HK-2 (cell line): ENCODE measurements at regions not wholly inside any gene's neighbourhood (a gene's known extent, or its start where the extent isn't known, plus 50 kb on each side); places are given as distances from the start of the nearest gene placed in this dataset.

Experiments used
- DNase-seq: peaks from one replicate; pipeline ENCODE4 v3.0.0-alpha.2; 2018; ENCODE audit not compliant: unreplicated experiment

DNA sequence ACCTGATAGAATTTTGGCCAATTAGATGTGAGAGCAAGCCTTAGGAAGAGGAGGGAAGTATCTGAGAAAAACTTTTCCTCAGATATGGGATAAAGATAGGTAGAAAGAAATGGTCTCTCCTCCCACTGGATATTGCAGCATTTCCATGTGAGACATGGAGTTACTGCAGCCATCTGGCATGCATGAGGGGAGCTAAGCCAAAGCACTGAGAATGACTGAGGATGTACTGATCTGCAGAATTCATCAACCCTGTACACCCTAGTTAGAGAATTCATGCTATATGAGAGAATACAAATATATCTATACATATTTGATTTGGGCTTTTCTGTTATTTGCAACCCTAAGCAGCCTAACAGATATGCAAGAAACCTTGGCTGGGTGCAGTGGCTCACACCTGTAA is 52.5 kb upstream of the RPL34 start:
- DNase-seq: no peak

DNA sequence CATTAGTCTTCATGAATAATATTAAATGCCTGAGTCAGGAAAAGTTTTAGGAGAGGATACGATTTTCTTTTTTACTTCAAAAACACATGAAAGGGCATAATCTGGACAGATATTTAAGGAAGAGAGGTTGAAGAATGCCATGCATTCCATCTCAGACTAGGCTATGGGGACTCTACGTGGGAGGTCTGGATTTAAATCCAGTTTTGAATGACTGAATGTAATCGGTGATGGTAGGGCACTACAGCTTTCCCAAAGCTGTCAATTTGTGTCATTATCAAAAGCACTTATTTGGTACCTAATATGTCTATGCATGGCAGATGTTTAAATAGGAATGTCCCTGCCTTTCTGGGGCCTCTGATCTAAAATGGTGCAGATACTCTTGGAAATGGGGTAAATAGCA is 59.3 kb upstream of the RPL34 start:
- DNase-seq: no peak

DNA sequence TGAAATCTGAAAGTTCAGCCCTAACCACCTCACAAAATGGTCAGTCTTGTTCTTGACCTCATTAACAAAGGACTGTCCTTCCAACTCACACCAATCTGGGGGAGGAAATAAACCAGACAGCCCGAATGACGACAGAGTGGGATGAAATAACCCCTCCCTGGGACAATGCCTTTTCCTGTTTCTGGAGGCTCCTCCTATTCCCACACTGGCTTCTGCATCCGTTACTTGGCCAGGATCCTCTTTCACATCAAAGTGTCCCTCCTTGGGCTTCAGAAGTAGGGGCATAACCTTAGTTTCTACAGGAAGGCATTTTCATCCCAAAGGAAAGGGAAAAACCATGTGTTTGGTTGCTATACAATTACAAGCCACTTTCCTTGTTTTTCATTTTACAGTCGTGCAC is 59.8 kb upstream of the RPL34 start:
- DNase-seq: no peak

DNA sequence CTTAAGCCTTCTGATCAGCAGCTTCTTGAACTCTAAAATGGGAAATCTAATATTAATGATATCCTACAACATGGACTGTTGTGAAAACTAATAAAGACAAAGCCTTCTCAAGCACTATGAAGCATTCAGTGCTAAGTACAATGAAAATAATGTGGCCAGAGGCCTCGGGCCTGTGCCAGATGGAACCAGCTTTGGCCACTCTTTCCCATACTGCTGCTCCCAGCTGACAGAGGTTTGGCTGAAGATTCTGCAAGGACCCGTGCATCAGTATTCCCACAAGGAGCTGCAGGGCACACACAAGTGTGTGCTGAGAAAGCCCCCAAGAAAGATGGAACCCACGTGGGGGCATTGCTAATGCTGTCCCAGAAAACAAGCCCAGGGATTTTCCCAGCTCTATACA is 60.5 kb upstream of the RPL34 start:
- DNase-seq: no peak

DNA sequence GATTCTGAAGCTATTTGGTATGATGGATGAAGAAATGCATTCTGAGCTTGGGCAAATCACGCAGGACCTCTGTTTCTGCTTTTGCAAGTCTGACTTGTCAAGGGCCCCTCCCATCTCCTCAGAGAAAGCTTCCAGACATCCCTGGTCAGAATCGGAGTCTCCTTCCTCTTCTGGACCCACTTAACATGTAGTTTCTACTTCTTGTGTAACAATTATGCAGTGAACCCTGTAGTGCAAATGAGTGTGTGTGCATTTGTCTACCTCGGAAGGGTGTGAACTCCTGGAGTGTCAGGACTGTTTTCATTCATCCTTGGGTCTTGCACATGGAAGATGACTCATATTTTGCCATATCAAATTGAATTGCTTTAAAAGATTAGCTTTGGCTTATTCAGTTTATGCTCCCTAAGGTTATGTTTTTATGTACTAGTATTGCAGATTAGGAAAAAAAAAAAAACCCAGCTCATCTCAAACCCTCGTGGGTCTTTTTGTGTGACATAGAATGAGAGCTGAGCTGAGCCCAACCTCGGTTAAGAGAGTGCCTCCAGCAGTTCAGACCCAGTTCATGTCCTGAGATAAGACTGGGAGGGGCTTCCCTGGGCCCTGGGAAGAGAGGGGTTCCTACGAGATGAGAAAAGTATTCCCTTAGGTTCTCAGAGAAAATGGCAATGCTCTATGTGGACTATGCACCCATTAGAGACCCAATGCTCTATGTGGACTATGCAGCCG is 61.1 kb upstream of the RPL34 start:
- no peak for DNase-seq

DNA sequence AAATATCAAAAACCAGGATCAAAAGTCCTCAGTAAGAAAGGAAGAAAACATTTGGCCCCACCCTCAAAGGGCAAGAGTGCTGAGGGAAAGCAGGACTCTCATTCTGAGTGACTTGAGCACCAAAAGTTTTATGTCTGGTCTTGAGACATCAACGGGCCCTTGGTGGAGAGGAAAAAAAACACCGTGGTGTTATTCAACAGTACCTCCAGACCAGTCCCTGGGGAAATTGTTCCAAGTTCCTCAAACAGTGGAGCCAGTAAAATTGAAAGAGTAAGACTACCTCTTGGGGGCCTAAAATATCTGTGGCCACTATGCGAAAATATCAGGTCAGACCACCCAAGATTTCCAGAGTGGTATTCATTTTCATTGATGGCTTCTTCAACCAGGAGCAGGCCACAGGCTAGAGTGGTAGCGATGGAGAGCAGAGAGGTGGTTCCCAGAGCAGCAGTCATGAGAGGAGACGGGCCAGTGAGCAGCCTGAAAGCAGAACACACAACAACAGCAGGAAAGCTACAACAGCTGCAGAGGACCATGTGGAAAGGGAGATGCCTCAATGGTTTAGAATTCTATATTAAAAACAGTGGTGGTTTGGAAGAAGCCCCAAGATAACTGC is 63.7 kb upstream of the RPL34 start:
- no peak for DNase-seq

DNA sequence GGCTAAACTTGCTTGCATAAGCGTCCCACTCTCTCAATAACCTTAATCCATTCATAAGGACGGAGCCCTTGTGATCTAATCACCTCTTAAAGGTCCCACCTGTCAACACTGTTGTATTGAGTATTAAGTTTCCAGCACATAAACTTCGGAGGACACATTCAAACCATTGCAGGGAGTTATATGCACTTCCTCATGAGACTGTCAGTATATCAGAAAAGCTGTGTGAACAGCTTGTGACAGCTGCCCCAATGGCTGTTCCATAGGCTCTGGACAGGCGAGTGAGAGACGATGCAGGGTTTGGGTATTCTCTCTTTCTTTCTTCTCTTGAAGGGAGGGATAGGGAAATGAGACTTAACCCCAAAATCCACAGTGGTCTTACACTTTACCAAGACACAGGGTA is 64.2 kb upstream of the RPL34 start:
- no peak for DNase-seq

DNA sequence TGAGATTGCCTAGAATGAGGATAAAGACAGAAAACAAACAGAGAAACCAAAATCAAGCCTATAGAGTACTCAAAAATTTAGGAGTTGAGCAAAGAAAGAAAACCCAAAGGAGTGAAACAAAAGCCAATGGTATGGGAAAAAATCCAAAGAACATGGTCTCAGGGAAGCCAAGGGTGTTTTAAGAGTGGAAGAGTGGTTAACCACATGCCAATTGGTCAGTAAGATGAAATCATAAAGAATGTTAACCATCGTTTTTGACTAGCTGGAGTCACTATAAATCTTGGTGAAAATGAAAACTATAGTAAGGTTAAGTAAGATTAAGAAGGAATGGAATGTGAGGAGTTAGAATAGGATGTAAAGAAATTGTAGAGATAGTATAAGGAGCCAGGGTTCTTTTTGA is 64.7 kb upstream of the RPL34 start:
- no peak for DNase-seq

DNA sequence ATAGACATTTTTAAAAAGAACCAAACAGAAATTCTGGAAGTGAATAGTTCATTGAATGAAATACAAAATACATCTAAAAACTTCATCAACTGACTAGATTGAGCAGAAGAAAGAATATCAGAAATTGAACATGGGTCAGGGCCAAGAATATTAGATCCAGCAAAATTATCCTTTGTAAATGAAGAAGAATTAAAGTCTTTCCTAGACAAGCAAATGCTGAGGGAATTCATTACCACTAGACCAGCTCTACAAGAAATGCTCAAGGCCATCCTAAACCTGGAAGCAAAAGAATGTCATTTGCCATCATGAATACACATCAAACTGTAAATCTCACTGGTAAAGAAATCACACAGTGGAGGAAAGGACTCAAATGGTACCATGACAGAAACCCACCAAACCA is 72.7 kb upstream of the RPL34 start:
- no peak for DNase-seq

DNA sequence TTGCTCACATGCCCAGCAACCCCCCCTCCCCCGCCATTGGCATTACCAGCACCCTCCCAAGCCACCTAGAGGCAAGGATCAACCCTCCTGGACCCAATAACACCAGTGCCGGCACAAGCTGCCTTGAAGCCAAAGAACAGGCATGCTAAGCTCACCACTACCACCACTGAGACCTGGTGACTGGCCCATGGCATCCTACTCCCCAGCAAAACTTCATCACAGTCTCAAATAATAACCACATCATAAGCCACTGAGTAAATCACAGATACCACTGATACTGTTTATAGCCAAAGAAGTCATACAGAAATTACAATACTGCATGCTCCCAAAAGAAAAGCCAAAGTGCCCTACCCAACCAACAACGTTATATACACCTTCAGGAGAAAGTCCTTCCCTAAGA is 73.6 kb upstream of the RPL34 start:
- DNase-seq: no peak

DNA sequence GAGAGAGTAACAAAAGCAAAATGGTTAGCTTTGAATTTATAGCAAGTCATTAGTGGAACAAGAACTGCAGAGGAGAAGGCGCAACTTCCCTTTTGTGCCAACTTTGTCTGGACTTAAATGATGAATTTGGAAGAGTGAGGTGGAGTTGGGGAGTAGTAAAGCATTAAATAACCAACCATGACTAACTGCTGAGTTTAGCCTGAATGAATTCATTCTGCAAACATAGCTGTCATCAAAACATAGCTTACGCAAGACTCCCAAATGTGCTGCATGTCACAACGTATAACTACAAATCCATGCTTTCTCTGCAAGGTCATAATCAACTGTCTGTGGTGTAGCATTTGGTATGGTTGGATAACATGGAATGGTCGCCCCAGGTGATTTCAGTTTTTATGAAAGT is 75.9 kb upstream of the RPL34 start:
- DNase-seq: no peak

DNA sequence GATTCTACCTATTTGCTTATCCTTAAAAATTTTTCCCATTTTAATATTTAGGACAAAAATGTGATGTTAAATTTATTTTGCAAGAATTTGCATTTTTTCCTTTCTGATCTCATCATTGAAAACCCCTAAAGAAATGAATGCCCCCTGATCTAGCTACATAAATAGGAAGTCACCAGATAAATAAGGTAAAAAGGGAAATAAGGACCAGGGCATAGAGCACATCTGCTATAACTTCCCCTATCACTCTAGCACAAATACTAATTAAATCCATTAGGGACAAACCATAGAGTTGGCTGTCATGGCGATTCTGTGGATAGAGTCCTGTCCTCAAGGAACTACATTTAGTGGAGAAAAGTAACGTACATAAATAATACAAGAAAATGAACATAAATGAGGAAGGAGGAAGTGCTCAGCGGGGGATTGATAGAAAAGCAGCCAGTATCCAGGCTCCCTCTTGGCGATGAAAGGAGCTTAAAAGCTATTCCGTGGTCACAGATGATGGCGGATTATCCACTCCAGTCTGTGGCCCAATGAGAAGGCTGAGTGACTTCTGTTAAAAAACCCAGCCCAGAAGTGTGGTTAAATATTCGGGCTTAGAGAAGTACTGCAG is 76.9 kb upstream of the RPL34 start:
- DNase-seq: no peak

DNA sequence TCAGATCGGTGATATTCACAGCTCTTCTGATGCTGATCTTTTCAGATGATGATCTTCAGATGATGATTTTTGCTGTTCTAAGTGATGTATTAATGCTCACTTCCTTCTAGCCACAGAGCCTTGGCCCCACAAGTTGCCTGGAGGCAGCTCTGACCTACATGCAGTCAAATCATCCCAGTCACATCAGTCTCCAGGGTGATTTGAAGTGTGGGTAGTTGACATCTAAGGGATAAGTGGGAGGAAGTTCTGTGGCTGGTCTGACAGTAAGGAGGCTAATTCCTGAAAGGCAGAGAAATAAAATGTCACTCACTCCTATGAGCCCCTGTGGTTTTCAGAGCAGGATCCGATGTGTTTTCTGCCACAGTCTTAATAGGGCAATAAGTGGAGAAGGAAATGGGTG is 79.8 kb upstream of the RPL34 start:
- DNase-seq: no peak

DNA sequence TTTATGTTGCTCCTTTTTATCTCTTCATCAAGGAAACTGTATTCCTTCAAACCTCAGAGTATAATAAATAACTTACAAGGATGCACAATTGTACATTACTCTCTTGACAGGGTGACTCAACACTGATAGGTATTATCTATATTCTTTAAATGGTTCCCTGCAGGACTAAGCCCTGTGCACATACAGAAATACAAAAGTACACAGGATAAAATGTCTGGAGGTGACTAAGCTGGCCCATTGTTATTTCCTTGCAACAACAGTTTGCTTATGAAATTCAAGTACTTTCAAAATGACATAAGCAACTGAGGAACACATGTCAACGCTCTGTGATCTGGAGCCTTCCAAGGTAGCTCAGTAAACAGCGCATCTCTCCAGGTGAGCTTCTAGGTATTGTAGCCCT is 83.8 kb upstream of the RPL34 start:
- DNase-seq: no peak

DNA sequence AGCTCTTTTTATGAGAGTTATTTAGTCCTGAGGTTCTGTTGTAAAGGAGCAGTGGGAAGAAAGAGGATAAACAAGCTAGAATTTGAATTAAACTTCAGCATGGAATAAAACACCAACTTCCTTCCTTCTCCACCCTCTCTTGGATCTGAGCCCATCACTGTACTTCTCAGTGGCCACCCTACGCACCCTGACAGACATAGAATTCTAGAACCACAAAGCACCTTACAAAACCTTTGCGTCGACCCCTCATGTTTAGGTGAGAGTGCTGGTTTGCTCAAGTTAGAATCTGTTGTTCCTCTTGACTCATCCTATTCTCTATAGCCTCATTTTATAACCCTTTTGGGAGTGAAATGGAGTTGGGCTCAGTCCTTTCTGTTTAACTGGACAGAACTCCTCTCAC is 84.6 kb upstream of the RPL34 start:
- no peak for DNase-seq

DNA sequence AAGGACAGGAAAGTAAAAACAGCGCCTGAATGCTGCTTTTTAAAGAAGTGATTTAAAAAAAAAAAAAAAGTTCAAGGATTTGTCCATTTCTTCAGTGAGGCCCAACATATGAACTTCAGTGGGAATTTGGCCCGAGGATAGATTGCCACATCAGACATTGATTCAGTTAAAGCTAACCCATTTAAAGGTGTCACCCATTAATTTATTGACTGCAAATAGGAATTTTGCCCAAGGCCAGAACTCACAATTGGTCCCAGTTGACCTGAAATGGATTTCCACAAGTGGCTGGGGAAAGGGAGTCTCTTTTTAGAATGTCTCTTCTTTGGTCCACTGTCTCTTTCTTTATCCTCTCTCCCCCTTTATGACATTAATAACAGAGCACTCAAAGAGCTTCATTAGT is 86.5 kb upstream of the RPL34 start:
- no peak for DNase-seq

DNA sequence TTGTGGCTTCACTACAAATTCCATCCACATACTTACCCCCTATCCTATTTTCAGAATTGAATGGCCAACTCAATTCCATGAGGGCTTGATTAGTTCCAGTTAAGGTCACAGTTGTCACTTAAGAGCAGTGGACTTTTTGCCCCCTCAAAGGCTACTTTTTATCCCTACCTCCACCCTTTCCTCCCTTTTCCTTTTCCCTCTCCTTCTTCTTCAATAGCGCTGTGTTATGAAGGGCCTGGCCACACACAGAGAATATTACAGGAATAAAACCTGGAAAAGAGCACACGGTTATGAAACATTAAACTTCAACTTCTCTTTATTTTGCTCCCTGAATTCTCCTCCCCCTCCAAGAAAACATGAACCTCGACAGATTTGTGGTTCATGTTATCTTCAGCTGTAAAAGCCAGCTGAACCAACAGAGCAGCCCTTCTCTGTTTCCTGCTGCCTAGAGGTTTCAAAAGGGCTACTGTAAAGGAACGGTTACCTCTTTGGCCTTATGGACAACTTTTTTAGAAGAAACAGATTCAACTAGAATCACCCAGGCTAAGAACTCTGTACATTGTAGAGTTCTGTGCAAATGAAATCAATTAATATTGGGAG is 87.0 kb upstream of the RPL34 start:
- DNase-seq: no peak

DNA sequence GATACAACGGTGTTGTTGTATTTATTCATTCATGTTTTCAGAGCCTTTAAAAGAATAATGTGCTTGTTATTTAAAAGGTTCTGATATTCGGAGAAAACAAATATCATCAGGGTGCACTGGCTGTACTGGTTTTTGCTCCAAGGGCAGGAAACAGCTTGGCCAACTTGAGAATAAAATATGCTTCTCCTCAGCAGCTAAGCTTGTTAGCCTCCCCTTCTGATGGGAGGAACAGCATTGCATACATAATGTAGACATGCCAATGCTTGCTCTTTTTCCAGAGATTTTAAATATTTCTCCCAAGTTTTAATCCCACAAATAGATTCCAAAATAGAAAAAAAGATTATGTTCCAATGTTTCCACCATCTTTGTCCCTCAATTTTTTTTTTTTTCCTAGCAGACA is 87.6 kb upstream of the RPL34 start:
- DNase-seq: no peak

DNA sequence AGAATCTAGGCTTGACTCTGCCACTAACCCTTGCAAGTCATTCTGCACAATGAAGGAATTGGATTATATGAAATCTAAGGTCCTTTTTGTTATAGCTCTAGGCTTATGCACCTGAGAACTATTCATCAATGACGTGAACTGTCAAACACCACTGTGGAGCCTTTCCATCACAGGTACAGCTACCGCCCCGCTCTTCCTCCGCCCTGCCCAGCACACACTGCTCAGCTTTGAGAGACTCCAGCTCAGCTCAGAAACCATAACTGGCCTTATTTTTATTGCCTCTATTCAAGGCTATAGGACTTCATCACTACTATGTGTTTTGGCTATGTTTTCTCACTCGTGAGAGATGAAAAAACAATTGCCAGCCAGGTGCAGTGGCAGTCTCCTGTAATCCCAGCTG is 88.2 kb upstream of the RPL34 start:
- no peak for DNase-seq

DNA sequence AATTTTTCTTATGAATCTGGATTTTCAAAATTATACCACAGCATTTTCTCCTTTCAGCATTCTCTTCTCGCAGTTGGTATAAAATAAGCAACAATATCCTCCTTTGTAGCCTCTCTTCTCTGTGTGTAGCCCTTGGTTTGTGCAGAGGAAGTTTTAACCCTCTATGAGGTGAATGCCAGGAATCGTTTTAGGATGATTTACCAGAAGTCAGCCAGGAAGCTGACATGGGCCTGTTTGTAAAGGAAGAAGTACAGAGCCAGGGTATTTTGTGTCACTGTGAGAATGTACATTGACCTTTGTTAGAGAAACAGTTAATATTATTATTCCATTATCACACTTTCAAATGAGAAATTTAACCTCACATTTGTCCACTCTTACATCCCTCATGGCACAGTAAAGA is 88.9 kb upstream of the RPL34 start:
- no peak for DNase-seq

DNA sequence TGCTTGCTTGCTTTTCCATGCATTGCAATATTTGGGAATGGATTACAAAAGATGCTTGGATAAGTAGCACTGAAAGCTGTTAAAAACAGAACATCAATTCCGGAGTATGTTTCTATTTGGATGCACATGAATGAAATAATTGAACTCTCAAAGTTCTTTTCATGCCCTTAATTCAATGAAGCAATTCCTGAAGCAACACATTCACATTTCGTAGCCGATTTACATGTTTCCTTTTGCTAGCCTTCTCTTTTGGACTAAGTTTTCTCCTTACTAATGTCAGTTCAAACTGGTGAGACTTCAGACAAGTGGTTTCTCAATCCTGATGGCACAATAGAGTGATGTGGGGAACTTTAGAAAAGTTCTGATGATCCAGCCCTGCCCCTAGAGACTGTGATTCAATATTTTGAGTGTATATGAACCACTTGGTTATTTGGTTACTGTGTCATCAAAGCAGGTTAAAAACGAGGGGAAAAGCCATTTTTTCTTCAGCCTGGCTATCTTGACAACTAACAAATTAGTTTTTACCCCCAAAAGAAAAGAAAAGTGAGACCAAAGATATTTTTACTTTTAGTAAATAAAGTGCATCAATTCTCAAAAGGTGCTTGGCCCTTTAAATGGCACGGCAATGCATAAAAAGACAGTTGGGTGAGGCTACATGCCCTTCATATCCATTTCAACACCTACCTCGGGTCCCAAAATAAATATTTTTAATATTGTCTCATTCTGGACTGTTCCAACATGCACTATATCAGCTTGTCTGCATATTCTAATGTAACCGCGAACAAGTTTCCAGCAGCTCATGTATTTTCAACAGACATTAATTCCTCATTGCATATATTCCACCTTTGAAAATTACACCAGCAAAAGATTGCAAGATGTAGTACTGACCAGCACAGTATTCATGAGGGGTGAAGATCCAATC is 90.1 kb upstream of the RPL34 start:
- no peak for DNase-seq

DNA sequence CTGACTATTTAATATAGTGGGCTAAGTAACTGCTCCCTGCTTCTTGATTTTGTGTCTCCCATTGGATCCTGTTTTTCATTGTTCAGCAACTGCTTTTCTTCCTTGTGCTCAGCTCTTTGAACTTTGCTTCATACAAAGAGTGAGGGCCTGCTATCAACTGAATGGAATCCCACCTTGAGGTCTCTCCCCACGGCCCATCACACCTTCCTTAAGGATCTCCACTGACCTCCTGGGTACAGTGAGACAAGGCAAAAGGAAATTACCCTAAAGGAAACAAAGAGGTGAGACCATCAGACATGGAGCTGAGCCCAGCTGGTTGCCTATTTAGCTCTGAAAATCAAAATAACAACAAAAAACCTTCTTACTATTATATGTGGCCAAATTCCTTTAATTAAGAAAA is 91.3 kb upstream of the RPL34 start:
- DNase-seq: no peak
